Prostate gland (tissue), 2 donors: ENCODE measurements at regions not wholly inside any gene's neighbourhood (a gene's known extent, or its start where the extent isn't known, plus 50 kb on each side); places are given as distances from the start of the nearest gene placed in this dataset.
"Not testable (repeated sequence)": the region's sequence is repeated elsewhere in the genome, so short reads cannot be mapped to it uniquely, and the experiment has no call there.

Experiments used
- DNase-seq: peaks from one replicate; pipeline ENCODE4 v3.0.0-alpha.2; 2019; ENCODE audit warnings: low spot score
- H3K27ac ChIP-seq, 2 donors: fragments of 200-600 bp; sonication (generic); 2 replicates each; pipeline ENCODE4 v1.5.1; 2017 to 2019
- H3K27me3 ChIP-seq: fragments of 200-600 bp; sonication (generic); replicated peaks from 2 replicates; pipeline ENCODE4 v1.5.1; 2019; ENCODE audit not compliant: insufficient read depth
- H3K36me3 ChIP-seq, 2 donors: fragments of 200-600 bp; sonication (generic); 1 replicate in 1 of 2; 2 replicates in 1 of 2; pipeline versions ENCODE4 v1.5.1 to v1.8.1; 2017 to 2019
- H3K4me1 ChIP-seq: fragments of 200-600 bp; sonication (generic); replicated peaks from 2 replicates; pipeline ENCODE4 v1.5.1; 2019
- H3K4me3 ChIP-seq, 2 donors: fragments of 200-600 bp; sonication (generic); 2 replicates each; pipeline ENCODE4 v1.5.1; 2017 to 2019
- H3K9me3 ChIP-seq: fragments of 200-600 bp; sonication (generic); 2 replicates; pipeline ENCODE4 v1.5.1; 2017
- POLR2A ChIP-seq: fragments of 450-650 bp; IDR thresholded peaks from one replicate; pipeline ENCODE4 v1.6.1; 2016; ENCODE audit warnings: antibody characterized with exemption, mild to moderate bottlenecking
- POLR2AphosphoS5 ChIP-seq: sonication (generic); formaldehyde crosslinking; IDR thresholded peaks from one replicate; pipeline ENCODE4 v1.6.1; 2017; ENCODE audit warnings: antibody characterized with exemption
- WGBS: methylation state at CpG from one replicate; pipeline ENCODE4 v1.1.5; 2018; 5-methylcytosine and 5-hydroxymethylcytosine counted together
- intact Hi-C: fragments of 100-400 bp; cut with DNase I; formaldehyde crosslinking; loops from one replicate; pipeline ENCODE4 v1.14.2; 2022
- TF ChIP-seq, protein P1 (sequence below), 4 experiments: fragments of 200-600 bp in 2 of 4; fragments of 450-650 bp in 2 of 4; sonication (generic) in 2 of 4; IDR thresholded peaks; 1 replicate in 3 of 4; 2 replicates in 1 of 4; pipeline ENCODE4 v1.5.1; 2016 to 2019; ENCODE audit warnings: antibody characterized with exemption in 4 of 4, mild to moderate bottlenecking in 2 of 4, moderate library complexity in 2 of 4

DNA sequence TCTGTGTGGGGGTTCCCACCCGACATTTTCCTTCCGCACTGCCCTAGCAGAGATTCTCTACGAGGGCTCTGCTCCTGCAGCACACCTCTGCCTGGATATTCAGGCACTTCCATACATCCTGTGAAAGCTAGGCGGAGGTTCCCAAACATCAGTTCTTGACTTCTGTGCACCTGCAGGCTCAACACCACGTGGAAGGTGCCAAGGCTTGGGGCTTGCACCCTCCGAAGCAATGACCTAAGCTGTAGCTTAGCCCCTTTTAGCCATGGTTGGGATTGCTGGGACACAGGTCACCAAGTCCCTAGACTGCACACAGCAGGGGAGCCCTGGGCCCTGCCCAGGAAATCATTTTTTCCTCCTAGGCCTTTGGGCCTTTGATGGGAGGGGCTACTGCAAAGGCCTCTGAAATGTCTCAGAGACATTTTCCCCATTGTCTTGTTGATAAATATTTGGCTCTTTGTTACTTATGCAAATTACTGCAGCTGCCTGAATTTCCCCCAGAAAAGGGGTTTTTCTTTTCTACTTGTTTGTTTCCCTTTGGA lies 1004.8 kb downstream of the OLFM4 start:
- no peak for DNase-seq
- intact Hi-C loops: no loop called here

DNA sequence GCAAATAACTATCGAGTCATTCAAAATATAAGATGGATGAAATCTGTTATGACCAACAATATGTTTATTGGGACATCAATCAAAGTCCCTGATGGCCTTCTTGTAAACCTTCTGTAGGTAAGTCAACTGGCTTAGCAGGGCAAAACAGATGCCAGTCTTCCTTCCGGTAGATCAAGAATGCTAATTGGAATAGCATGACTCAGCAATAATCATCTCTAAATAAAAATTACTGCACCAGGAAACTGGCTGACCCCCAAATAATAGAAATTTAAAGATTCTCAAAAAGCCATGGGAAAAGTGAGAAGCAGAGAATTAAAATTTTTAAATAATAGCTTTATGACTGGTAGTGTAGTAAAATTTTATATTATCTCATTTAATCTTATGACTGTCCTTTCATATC lies 1005.4 kb downstream of the OLFM4 start:
- H3K9me3 ChIP-seq: no peaks in the 10 kb centered on the region

More for the DNA sequence above, 1004.8 kb downstream of the OLFM4 start:
- Histone ChIP-seq H3K4me1 (no peaks in the 10 kb centered on the region), H3K27me3 (no peaks in the 10 kb centered on the region), H3K9me3 (no peaks in the 10 kb centered on the region), H3K27ac (no peak overlapping the region), H3K4me3 (no peak overlapping the region), H3K36me3 (no peaks in the 10 kb centered on the region)
- no peak for TF ChIP-seq POLR2A
- WGBS: 95% methylated on average over 6 of the region's 6 CpGs

DNA sequence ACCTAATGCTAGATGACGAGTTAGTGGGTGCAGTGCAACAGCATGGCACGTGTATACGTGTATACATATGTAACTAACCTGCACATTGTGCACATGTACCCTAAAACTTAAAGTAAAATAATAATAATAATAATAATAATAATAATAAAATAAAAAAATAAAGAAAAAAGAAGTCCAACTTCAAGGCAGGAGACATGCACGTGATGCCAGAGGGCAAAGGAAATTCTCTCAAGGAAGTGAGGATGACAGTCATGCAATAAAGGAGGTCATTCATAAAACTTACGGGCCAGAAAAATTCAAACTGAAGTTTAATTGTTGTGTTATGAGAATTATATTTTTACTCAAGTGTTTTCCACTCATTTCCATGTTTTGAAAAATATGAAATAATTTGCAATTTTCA lies 1028.8 kb downstream of the OLFM4 start:
- DNase-seq, H3K9me3 ChIP-seq, H3K27me3 ChIP-seq, H3K4me1 ChIP-seq, intact Hi-C loops, H3K36me3 ChIP-seq, H3K27ac ChIP-seq, H3K4me3 ChIP-seq: not testable (repeated sequence)
- 91% methylated on average over 5 of the region's 5 CpGs for WGBS

More for the DNA sequence above, 1005.4 kb downstream of the OLFM4 start:
- WGBS: 98% methylated on average over 2 of the region's 2 CpGs
- TF ChIP-seq POLR2A (no peak), POLR2AphosphoS5 (no peak)
- TF ChIP-seq, protein P1, sequence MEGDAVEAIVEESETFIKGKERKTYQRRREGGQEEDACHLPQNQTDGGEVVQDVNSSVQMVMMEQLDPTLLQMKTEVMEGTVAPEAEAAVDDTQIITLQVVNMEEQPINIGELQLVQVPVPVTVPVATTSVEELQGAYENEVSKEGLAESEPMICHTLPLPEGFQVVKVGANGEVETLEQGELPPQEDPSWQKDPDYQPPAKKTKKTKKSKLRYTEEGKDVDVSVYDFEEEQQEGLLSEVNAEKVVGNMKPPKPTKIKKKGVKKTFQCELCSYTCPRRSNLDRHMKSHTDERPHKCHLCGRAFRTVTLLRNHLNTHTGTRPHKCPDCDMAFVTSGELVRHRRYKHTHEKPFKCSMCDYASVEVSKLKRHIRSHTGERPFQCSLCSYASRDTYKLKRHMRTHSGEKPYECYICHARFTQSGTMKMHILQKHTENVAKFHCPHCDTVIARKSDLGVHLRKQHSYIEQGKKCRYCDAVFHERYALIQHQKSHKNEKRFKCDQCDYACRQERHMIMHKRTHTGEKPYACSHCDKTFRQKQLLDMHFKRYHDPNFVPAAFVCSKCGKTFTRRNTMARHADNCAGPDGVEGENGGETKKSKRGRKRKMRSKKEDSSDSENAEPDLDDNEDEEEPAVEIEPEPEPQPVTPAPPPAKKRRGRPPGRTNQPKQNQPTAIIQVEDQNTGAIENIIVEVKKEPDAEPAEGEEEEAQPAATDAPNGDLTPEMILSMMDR (IDR thresholded peaks at IDR 0.05): no peak
- no peak overlapping the region for H3K27ac ChIP-seq
- no peak overlapping the region for H3K4me3 ChIP-seq
- DNase-seq: no peak
- no peaks in the 10 kb centered on the region for H3K4me1 ChIP-seq
- intact Hi-C loops: no loop called here
- H3K27me3 ChIP-seq: no peaks in the 10 kb centered on the region
- H3K36me3 ChIP-seq: no peaks in the 10 kb centered on the region

DNA sequence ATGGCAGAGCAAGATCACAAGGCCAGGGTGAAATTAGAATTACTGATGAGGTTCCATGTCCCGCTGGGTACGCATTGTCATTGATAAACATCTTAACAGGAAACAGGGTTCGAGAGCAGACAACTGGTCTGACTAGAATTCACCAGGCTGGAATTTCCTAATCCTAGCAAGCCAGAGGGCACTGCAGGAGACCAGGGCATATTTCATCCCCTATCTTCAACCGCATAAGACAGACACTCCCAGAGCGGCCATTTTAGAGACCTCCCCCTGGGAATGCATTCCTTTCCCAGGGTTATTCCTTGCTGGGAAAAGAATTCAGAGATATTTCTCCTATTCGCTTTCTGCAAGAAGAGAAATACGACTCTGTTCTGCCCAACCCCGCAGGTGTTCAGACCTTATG lies 1041.3 kb downstream of the OLFM4 start:
- intact Hi-C loops, H3K27ac ChIP-seq, H3K9me3 ChIP-seq, H3K4me3 ChIP-seq, H3K36me3 ChIP-seq, H3K4me1 ChIP-seq, DNase-seq, H3K27me3 ChIP-seq: not testable (repeated sequence)
- WGBS: 79% methylated on average over 8 of the region's 8 CpGs

DNA sequence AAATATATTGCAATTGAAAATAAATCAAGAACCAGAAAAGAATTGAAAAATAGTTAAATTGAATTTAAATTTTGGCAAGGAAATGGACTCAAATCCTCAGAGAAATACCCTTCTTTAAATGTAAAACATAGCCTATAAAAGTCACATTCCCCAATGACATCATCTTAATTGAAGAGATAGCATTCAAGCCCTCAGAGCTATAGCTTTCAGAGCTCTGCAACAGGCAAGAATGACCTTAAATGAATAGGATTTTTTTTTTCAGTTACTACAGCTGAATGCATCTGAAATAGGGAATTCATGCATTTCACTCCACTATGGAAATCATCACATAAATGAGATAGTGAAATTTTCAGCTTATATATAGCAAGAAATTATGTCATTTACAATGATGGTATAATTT lies 1049.0 kb downstream of the OLFM4 start:
- TF ChIP-seq, protein P1 (IDR thresholded peaks at IDR 0.05): no peak
- TF ChIP-seq POLR2A (no peak), POLR2AphosphoS5 (no peak)
- no peaks in the 10 kb centered on the region for H3K36me3 ChIP-seq
- intact Hi-C loops: no loop called here
- H3K27ac ChIP-seq: no peak overlapping the region
- H3K27me3 ChIP-seq: peaks cover 2% of the 10 kb centered on the region
- H3K4me1 ChIP-seq: no peaks in the 10 kb centered on the region
- H3K9me3 ChIP-seq: no peaks in the 10 kb centered on the region
- H3K4me3 ChIP-seq: no peak overlapping the region
- no peak for DNase-seq

DNA sequence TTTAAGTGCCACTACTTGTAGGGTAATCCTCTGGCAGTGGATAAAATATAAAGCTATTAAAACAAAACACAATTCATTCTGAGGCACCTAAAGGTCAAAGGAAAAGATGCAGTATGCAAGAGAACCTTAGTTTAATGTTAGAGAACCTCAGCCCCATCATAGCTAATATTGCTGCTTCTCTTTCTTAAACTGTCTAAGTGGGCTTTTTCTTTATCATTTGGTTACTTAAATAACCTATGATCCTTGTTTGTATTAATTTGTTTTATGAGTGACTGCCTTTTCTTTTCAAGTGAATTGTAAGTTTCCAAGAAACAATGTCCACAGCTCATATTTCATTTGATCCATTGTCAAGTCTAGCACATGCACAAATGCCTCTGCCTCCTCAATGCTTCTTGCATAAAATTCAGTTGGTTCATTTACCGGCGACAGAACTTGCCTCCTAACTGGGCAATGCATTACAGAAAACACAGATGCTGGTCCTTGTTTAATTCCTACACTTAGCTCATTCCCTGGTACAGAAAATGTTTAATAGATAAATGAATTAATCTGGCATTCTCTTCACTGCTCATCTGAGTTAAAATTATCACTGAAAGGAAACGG lies 1049.8 kb downstream of the OLFM4 start:
- no peak overlapping the region for H3K4me3 ChIP-seq
- TF ChIP-seq, protein P1 (IDR thresholded peaks at IDR 0.05): no peak
- TF ChIP-seq POLR2AphosphoS5 (no peak), POLR2A (no peak)
- H3K4me1 ChIP-seq: no peaks in the 10 kb centered on the region
- intact Hi-C loops: no loop called here
- no peaks in the 10 kb centered on the region for H3K36me3 ChIP-seq
- no peak overlapping the region for H3K27ac ChIP-seq
- 14% methylated on average over 3 of the region's 3 CpGs for WGBS
- H3K9me3 ChIP-seq: no peaks in the 10 kb centered on the region
- peaks cover 2% of the 10 kb centered on the region for H3K27me3 ChIP-seq
- no peak for DNase-seq

DNA sequence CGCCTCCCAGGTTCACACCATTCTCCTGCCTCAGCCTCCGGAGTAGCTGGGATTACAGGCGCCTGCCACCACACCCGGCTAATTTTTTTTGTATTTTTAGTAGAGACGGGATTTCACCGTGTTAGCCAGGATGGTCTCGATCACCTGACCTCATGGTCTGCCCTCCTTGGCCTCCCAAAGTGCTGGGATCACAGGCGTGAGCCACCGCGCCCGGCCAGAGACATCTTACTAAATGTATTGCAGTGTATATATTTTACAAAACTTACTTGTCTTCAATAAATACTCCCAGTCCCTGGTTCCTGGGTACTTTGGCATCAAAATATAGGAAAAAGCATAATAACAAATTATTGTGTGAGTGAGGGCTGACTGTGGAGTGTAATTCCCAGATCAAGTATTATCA lies 1053.7 kb downstream of the OLFM4 start:
- intact Hi-C loops, H3K4me3 ChIP-seq, H3K36me3 ChIP-seq, DNase-seq, H3K27me3 ChIP-seq, H3K9me3 ChIP-seq, H3K4me1 ChIP-seq, H3K27ac ChIP-seq: not testable (repeated sequence)
- 99% methylated on average over 11 of the region's 11 CpGs for WGBS
